ENCODE measurements at regions not wholly inside any gene's neighbourhood (a gene's known extent, or its start where the extent isn't known, plus 50 kb on each side); places are given as distances from the start of the nearest gene placed in this dataset.

DNA sequence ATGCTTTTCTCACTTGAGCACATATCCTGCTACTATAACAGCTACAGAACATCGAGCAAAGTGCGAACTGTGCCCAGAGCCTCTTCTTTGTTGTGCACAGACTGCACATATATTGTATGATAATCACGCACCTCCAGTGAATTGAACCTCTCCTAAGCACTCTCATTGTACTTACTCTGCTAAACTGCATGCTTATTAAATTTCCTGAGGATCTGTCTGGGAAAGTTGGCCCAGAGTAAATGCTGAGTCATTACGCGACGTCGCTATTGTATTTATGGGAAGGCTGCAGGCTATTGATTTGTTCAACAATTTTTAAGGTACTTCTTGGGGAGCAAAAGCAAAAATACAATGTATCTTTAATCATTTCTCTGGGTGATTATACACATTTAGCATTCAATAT, 399.6 kb upstream of the DSEL start:
- TF ChIP-seq, protein P1, sequence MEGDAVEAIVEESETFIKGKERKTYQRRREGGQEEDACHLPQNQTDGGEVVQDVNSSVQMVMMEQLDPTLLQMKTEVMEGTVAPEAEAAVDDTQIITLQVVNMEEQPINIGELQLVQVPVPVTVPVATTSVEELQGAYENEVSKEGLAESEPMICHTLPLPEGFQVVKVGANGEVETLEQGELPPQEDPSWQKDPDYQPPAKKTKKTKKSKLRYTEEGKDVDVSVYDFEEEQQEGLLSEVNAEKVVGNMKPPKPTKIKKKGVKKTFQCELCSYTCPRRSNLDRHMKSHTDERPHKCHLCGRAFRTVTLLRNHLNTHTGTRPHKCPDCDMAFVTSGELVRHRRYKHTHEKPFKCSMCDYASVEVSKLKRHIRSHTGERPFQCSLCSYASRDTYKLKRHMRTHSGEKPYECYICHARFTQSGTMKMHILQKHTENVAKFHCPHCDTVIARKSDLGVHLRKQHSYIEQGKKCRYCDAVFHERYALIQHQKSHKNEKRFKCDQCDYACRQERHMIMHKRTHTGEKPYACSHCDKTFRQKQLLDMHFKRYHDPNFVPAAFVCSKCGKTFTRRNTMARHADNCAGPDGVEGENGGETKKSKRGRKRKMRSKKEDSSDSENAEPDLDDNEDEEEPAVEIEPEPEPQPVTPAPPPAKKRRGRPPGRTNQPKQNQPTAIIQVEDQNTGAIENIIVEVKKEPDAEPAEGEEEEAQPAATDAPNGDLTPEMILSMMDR (IDR thresholded peaks at IDR 0.05): no peak
- TF ChIP-seq POLR2A (IDR thresholded peaks at IDR 0.05) (no peak), EP300 (IDR thresholded peaks at IDR 0.05) (no peak)

All from ovary (tissue), 3 donors.